SK-N-SH (cell line): ENCODE measurements at regions not wholly inside any gene's neighbourhood (a gene's known extent, or its start where the extent isn't known, plus 50 kb on each side); places are given as distances from the start of the nearest gene placed in this dataset.

Experiments
- CTCF ChIA-PET: fragments of 300-600, 350-600 bp; formaldehyde crosslinking; extraction: SDS; loops from one replicate; lab custom pipeline; 2021; lab: Yijun Ruan, JAX
- POLR2A ChIA-PET: fragments of 350-600 bp; sonication (Branson Sonifier 250); formaldehyde crosslinking; extraction: SDS; loops from one replicate; lab custom pipeline; 2020; ENCODE audit warnings: antibody characterized with exemption, inconsistent platforms; lab: Yijun Ruan, JAX
- DNase-seq: peaks from one replicate; pipeline ENCODE4 v3.0.0; 2012
- H2AFZ ChIP-seq: fragments of 200-600 bp; sonication (generic); 2 replicates; pipeline ENCODE4 v1.8.1; 2016; ENCODE audit warnings: antibody characterized with exemption, mild to moderate bottlenecking, low read depth
- H3F3A ChIP-seq: fragments of 200-600 bp; sonication (generic); replicated peaks from 2 replicates; pipeline ENCODE3; 2016; ENCODE audit warnings: antibody characterized with exemption, mild to moderate bottlenecking; ENCODE audit not compliant: insufficient read depth
- H3K27ac ChIP-seq, 2 experiments: fragments of 200-500 bp in 1 of 2; fragments of 200-600 bp in 1 of 2; sonication (Bioruptor generic) in 1 of 2; sonication (generic), shearing (Covaris generic) in 1 of 2; 2 replicates each; pipeline versions ENCODE4 v1.5.1 to v1.6.1; 2014 to 2016; ENCODE audit warnings: low read depth in 2 of 2, inconsistent platforms in 1 of 2, low read length in 1 of 2, mild to moderate bottlenecking in 1 of 2, mixed read lengths in 1 of 2
- H3K27me3 ChIP-seq: fragments of 200-600 bp; sonication (generic), shearing (Covaris generic); 2 replicates; pipeline ENCODE4 v1.6.1; 2016; ENCODE audit warnings: mixed run types; ENCODE audit not compliant: insufficient read depth
- H3K36me3 ChIP-seq, 2 experiments: fragments of 200-500 bp in 1 of 2; fragments of 200-600 bp in 1 of 2; sonication (Bioruptor generic) in 1 of 2; sonication (generic) in 1 of 2; replicated peaks in 1 of 2; 2 replicates each; pipeline versions ENCODE3 to v1.5.1; 2014 to 2016; ENCODE audit warnings: low read length in 1 of 2, mild to moderate bottlenecking in 1 of 2; ENCODE audit not compliant: insufficient read depth in 2 of 2, control insufficient read depth in 1 of 2
- H3K4me1 ChIP-seq, 2 experiments: fragments of 200-500 bp in 1 of 2; fragments of 200-600 bp in 1 of 2; sonication (Bioruptor generic) in 1 of 2; sonication (generic), shearing (Covaris generic) in 1 of 2; 2 replicates each; pipeline versions ENCODE4 v1.5.1 to v1.6.1; 2014 to 2016; ENCODE audit warnings: low read depth in 1 of 2, low read length in 1 of 2, mixed run types in 1 of 2; ENCODE audit not compliant: insufficient read depth in 2 of 2, control insufficient read depth in 1 of 2
- H3K4me2 ChIP-seq: fragments of 200-600 bp; sonication (generic), shearing (Covaris generic); 2 replicates; pipeline ENCODE4 v1.6.1; 2017; ENCODE audit warnings: mixed run types
- H3K4me3 ChIP-seq, 2 experiments: fragments of 200-500 bp in 1 of 2; fragments of 200-600 bp in 1 of 2; sonication (Bioruptor generic) in 1 of 2; sonication (generic), shearing (Covaris generic) in 1 of 2; 2 replicates each; pipeline versions ENCODE4 v1.5.1 to v1.8.1; 2014 to 2016; ENCODE audit warnings: low read depth in 2 of 2, inconsistent platforms in 1 of 2, low read length in 1 of 2, mild to moderate bottlenecking in 1 of 2, mixed read lengths in 1 of 2, moderate library complexity in 1 of 2
- H3K79me2 ChIP-seq: fragments of 200-600 bp; sonication (generic); 2 replicates; pipeline ENCODE4 v1.8.1; 2017; ENCODE audit warnings: mild to moderate bottlenecking; ENCODE audit not compliant: insufficient read depth
- H3K9ac ChIP-seq: fragments of 200-600 bp; sonication (generic); 2 replicates; pipeline ENCODE4 v1.6.1; 2017; ENCODE audit warnings: mixed run types
- H3K9me2 ChIP-seq: fragments of 200-600 bp; sonication (generic); 2 replicates; pipeline ENCODE4 v1.6.1; 2017; ENCODE audit warnings: mixed run types
- H3K9me3 ChIP-seq: fragments of 200-600 bp; sonication (generic); 2 replicates; pipeline ENCODE4 v1.6.1; 2017; ENCODE audit warnings: mixed run types, mild to moderate bottlenecking, moderate library complexity
- H4K20me1 ChIP-seq: fragments of 200-600 bp; sonication (generic); 2 replicates; pipeline ENCODE4 v1.6.1; 2017; ENCODE audit warnings: mild to moderate bottlenecking, mixed run types; ENCODE audit not compliant: insufficient read depth
- ELF1 ChIP-seq: IDR thresholded peaks from 2 replicates; pipeline ENCODE4 v1.4.0; 2012
- EZH2phosphoT487 ChIP-seq: fragments of 200-600 bp; sonication (generic); IDR thresholded peaks from 2 replicates; pipeline ENCODE4 v1.6.1; 2017; ENCODE audit warnings: low read depth, mixed run types, mild to moderate bottlenecking, antibody characterized with exemption, moderate library complexity, borderline replicate concordance
- FOSL2 ChIP-seq: IDR thresholded peaks from 2 replicates; pipeline ENCODE4 v1.4.0; 2012; ENCODE audit warnings: low read depth, mild to moderate bottlenecking, moderate library complexity, borderline replicate concordance
- FOXM1 ChIP-seq: IDR thresholded peaks from 2 replicates; pipeline ENCODE4 v1.4.0; 2012; ENCODE audit warnings: low read depth, mild to moderate bottlenecking
- GABPA ChIP-seq: IDR thresholded peaks from 2 replicates; pipeline ENCODE4 v1.4.0; 2012; ENCODE audit warnings: low read depth, mild to moderate bottlenecking
- GATA2 ChIP-seq: sonication (generic); formaldehyde crosslinking; IDR thresholded peaks from 2 replicates; pipeline ENCODE4 v1.5.0; 2020; ENCODE audit warnings: mild to moderate bottlenecking, missing genetic modification reagents
- MEF2A ChIP-seq: IDR thresholded peaks from 2 replicates; pipeline ENCODE4 v1.4.0; 2012; ENCODE audit warnings: low read depth, borderline replicate concordance
- MXI1 ChIP-seq: IDR thresholded peaks from 2 replicates; pipeline ENCODE4 v1.6.1; 2012; ENCODE audit warnings: mild to moderate bottlenecking, low read depth, low read length, improper control_type of control experiment
- NFIC ChIP-seq: IDR thresholded peaks from 2 replicates; pipeline ENCODE4 v1.4.0; 2012; ENCODE audit warnings: borderline replicate concordance
- NRF1 ChIP-seq: IDR thresholded peaks from 2 replicates; pipeline ENCODE4 v1.6.1; 2012; ENCODE audit warnings: low read depth, mild to moderate bottlenecking, low read length
- POLR2AphosphoS5 ChIP-seq: IDR thresholded peaks from 2 replicates; pipeline ENCODE4 v1.6.1; 2012; ENCODE audit warnings: low read depth, low read length
- RAD21 ChIP-seq: IDR thresholded peaks from 2 replicates; pipeline ENCODE4 v1.6.1; 2012; ENCODE audit warnings: mild to moderate bottlenecking, low read length
- RCOR1 ChIP-seq: fragments of 150-350 bp; IDR thresholded peaks from 2 replicates; pipeline ENCODE4 v1.6.1; 2017; ENCODE audit warnings: antibody characterized with exemption, low read length
- RFX5 ChIP-seq: IDR thresholded peaks from 2 replicates; pipeline ENCODE4 v1.6.1; 2012; ENCODE audit warnings: mild to moderate bottlenecking, improper control_type of control experiment, low read length
- TAF1 ChIP-seq: IDR thresholded peaks from 2 replicates; pipeline ENCODE4 v1.6.1; 2012; ENCODE audit warnings: low read depth, mild to moderate bottlenecking, low read length, moderate library complexity, borderline replicate concordance
- TEAD4 ChIP-seq: IDR thresholded peaks from 2 replicates; pipeline ENCODE4 v1.4.0; 2012; ENCODE audit warnings: mild to moderate bottlenecking, borderline replicate concordance; ENCODE audit not compliant: insufficient read depth
- YY1 ChIP-seq: IDR thresholded peaks from 2 replicates; pipeline ENCODE4 v1.4.0; 2012; ENCODE audit warnings: low read depth, mild to moderate bottlenecking
- WGBS: methylation state at CpG from one replicate; pipeline ENCODE4 v1.1.6; 2017; ENCODE audit warnings: low lambda C conversion rate; 5-methylcytosine and 5-hydroxymethylcytosine counted together
- TF ChIP-seq, protein P1 (sequence below): IDR thresholded peaks from 2 replicates; pipeline ENCODE4 v1.4.0; 2012; ENCODE audit warnings: low read depth, borderline replicate concordance
- TF ChIP-seq, protein P2 (sequence below): fragments of 150-350 bp; IDR thresholded peaks from 2 replicates; pipeline ENCODE4 v1.6.1; 2017; ENCODE audit warnings: antibody characterized with exemption, low read length, low read depth, borderline replicate concordance
- TF ChIP-seq, protein P3 (sequence below): IDR thresholded peaks from 2 replicates; pipeline ENCODE4 v1.4.0; 2012; ENCODE audit warnings: low read depth

DNA sequence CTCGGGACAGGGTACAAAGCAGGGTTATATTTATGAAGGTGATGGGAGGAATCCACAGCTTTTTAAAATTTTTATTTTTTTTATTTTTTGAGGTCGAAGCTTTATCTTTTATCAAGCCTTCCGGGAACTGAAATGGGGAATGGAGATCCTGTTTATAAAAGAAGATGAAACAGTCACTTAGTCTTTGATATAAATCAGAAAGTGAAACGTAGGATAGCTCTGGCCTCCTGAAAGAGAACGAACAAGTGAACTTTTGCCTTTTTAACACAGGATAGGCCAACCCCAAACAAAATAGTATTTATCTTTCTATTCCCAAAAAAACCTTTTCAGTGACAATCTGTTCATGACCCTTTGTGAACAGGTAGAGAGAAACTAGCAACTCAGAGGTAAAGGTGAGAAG lies 634.0 kb upstream of the LMCD1 start:
- Histone ChIP-seq H3K4me1 (no peaks in the 10 kb centered on the region; a peak in 1 of 4 replicates), H3K4me2 (no peak overlapping the region), H3K9me2 (no peaks in the 10 kb centered on the region), H3K36me3 (no peaks in the 10 kb centered on the region), H3K9me3 (peaks cover 7% of the 10 kb centered on the region; the same call in 1 of the 2 replicates), H3K27me3 (no peaks in the 10 kb centered on the region), H3K9ac (no peak overlapping the region), H3K4me3 (no peak overlapping the region), H3K79me2 (no peaks in the 10 kb centered on the region), H3K27ac (no peak overlapping the region), H3F3A (no peaks in the 10 kb centered on the region), H4K20me1 (no peaks in the 10 kb centered on the region), H2AFZ (no peak overlapping the region)
- DNase-seq, result no peak
- CTCF ChIA-PET, result no interaction called here
- TF ChIP-seq GABPA, result no peak
- TF ChIP-seq MEF2A, result no peak
- TF ChIP-seq RCOR1, result no peak
- no peak for TF ChIP-seq TEAD4
- TF ChIP-seq, protein P1, sequence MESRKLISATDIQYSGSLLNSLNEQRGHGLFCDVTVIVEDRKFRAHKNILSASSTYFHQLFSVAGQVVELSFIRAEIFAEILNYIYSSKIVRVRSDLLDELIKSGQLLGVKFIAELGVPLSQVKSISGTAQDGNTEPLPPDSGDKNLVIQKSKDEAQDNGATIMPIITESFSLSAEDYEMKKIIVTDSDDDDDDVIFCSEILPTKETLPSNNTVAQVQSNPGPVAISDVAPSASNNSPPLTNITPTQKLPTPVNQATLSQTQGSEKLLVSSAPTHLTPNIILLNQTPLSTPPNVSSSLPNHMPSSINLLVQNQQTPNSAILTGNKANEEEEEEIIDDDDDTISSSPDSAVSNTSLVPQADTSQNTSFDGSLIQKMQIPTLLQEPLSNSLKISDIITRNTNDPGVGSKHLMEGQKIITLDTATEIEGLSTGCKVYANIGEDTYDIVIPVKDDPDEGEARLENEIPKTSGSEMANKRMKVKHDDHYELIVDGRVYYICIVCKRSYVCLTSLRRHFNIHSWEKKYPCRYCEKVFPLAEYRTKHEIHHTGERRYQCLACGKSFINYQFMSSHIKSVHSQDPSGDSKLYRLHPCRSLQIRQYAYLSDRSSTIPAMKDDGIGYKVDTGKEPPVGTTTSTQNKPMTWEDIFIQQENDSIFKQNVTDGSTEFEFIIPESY, result no peak
- no peak for TF ChIP-seq ELF1
- no peak for TF ChIP-seq FOSL2
- no peak for TF ChIP-seq MXI1
- TF ChIP-seq FOXM1, result no peak
- TF ChIP-seq RFX5, result no peak
- no peak for TF ChIP-seq RAD21
- TF ChIP-seq POLR2AphosphoS5, result no peak
- no peak for TF ChIP-seq EZH2phosphoT487
- TF ChIP-seq YY1, result no peak
- TF ChIP-seq TAF1, result no peak
- POLR2A ChIA-PET, result no interaction called here
- 8% methylated on average over 5 of the region's 5 CpGs for WGBS

GRCh38 chr3:7871003-7871560 lies 630.5 kb upstream of the LMCD1 start:
- DNase-seq, result no peak
- peaks cover 7% of the 10 kb centered on the region; the same call in 1 of the 2 replicates for H3K9me3 ChIP-seq
- H3F3A ChIP-seq, result no peaks in the 10 kb centered on the region
- no peaks in the 10 kb centered on the region; a peak in 1 of 4 replicates for H3K4me1 ChIP-seq
- WGBS, result 0% methylated on average over 1 of the region's 1 CpG
- H3K4me3 ChIP-seq, result no peak overlapping the region
- ChIA-PET CTCF (interaction anchor here (1.1 kb wide), 1 partner anchor 240 kb away, joined by 3 read pairs; no protein-coding TSS in a partner anchor), POLR2A (no interaction called here)
- H3K9ac ChIP-seq, result no peak overlapping the region
- no peaks in the 10 kb centered on the region for H3K79me2 ChIP-seq
- TF ChIP-seq, protein P2, sequence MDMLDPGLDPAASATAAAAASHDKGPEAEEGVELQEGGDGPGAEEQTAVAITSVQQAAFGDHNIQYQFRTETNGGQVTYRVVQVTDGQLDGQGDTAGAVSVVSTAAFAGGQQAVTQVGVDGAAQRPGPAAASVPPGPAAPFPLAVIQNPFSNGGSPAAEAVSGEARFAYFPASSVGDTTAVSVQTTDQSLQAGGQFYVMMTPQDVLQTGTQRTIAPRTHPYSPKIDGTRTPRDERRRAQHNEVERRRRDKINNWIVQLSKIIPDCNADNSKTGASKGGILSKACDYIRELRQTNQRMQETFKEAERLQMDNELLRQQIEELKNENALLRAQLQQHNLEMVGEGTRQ, result no peak
- TF ChIP-seq FOXM1, result no peak
- no peak for TF ChIP-seq NRF1
- TF ChIP-seq GATA2 (CRISPR knock-in tag), result no peak
- no peak for TF ChIP-seq NFIC
- TF ChIP-seq, protein P3, sequence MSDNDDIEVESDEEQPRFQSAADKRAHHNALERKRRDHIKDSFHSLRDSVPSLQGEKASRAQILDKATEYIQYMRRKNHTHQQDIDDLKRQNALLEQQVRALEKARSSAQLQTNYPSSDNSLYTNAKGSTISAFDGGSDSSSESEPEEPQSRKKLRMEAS, result no peak
- TF ChIP-seq RAD21, result no peak
- H3K36me3 ChIP-seq, result no peaks in the 10 kb centered on the region
- H4K20me1 ChIP-seq, result no peaks in the 10 kb centered on the region
- H2AFZ ChIP-seq, result no peak overlapping the region
- no peaks in the 10 kb centered on the region for H3K27me3 ChIP-seq
- no peak overlapping the region for H3K4me2 ChIP-seq
- no peaks in the 10 kb centered on the region for H3K9me2 ChIP-seq
- H3K27ac ChIP-seq, result no peak overlapping the region; a peak in 1 of 4 replicates
